HL-60 (cell line): ENCODE measurements at regions not wholly inside any gene's neighbourhood (a gene's known extent, or its start where the extent isn't known, plus 50 kb on each side); places are given as distances from the start of the nearest gene placed in this dataset.

Source experiments
- CTCF ChIP-seq: IDR thresholded peaks from one replicate; pipeline ENCODE4 v1.5.1; 2011; ENCODE audit warnings: low read length, control low read depth, inconsistent platforms; ENCODE audit not compliant: insufficient read depth
- GABPA ChIP-seq: IDR thresholded peaks from 2 replicates; pipeline ENCODE4 v1.6.1; 2012; ENCODE audit warnings: low read depth
- POLR2AphosphoS5 ChIP-seq: IDR thresholded peaks from 2 replicates; pipeline ENCODE4 v1.6.1; 2012; ENCODE audit warnings: low read depth
- REST ChIP-seq: IDR thresholded peaks from 2 replicates; pipeline ENCODE4 v1.6.1; 2012; ENCODE audit warnings: low read depth; ENCODE audit not compliant: insufficient replicate concordance

GRCh38 chr6:3593161-3593560, 136.3 kb upstream of the SLC22A23 start:
- TF ChIP-seq CTCF = no peak
- TF ChIP-seq POLR2AphosphoS5 = no peak
- no peak for TF ChIP-seq REST
- TF ChIP-seq GABPA = no peak
